Jurkat, Clone E6-1 (cell line): ENCODE measurements at regions not wholly inside any gene's neighbourhood (a gene's known extent, or its start where the extent isn't known, plus 50 kb on each side); places are given as distances from the start of the nearest gene placed in this dataset.

ENCODE experiments used
- DNase-seq: peaks from one replicate; pipeline ENCODE4 v3.0.0-alpha.2; 2011; ENCODE audit warnings: low read depth, low spot score
- H3K4me3 ChIP-seq: 2 replicates; pipeline ENCODE4 v1.5.1; 2011; ENCODE audit warnings: mild to moderate bottlenecking, low read length, control low read depth, moderate library complexity

GRCh38 chr2:119053700-119054436, 104.7 kb downstream of the C1QL2 start:
- H3K4me3 ChIP-seq, result no peak overlapping the region
- DNase-seq, result no peak

GRCh38 chr2:119051263-119051662, 107.3 kb downstream of the C1QL2 start:
- no peak overlapping the region for H3K4me3 ChIP-seq
- no peak for DNase-seq

- DNase-seq, result peak; percentile 1
- H3K4me3 ChIP-seq, result no peak overlapping the region
Measured at GRCh38 chr2:119049968-119050704, 108.1 kb downstream of the MARCO start.
